ENCODE measurements at regions not wholly inside any gene's neighbourhood (a gene's known extent, or its start where the extent isn't known, plus 50 kb on each side); places are given as distances from the start of the nearest gene placed in this dataset.

GRCh38 chr10:98318861-98319260, 50.9 kb upstream of the LOXL4 start:
- Histone ChIP-seq H3K27me3 (ENCODE audit: control insufficient read depth in 5 of 5, insufficient read depth in 4 of 5, low read length in 5 of 5) (no peaks in the 10 kb centered on the region), H3K4me1 (ENCODE audit: control insufficient read depth in 5 of 5, insufficient read depth in 5 of 5, low read length in 5 of 5) (peaks cover 3 to 40% (median 34%) of the 10 kb centered on the region in 5 donors), H3K9me3 (ENCODE audit: control insufficient read depth in 5 of 5, low read length in 5 of 5) (no peaks in the 10 kb centered on the region), H3K36me3 (ENCODE audit: control insufficient read depth in 5 of 5, insufficient read depth in 5 of 5, low read length in 5 of 5) (no peaks in the 10 kb centered on the region), H3K9ac (ENCODE audit: low read length in 5 of 5) (no peak overlapping the region), H3K4me3 (ENCODE audit: low read depth in 1 of 5, low read length in 5 of 5) (no peak overlapping the region), H3K27ac (ENCODE audit: low read depth, low read length) (no peak overlapping the region)

Data from subcutaneous abdominal adipose tissue (tissue), 5 donors.